ENCODE measurements at regions not wholly inside any gene's neighbourhood (a gene's known extent, or its start where the extent isn't known, plus 50 kb on each side); places are given as distances from the start of the nearest gene placed in this dataset.

- no peaks in the 10 kb centered on the region for H3K27me3 ChIP-seq
- no peaks in the 10 kb centered on the region for H3K36me3 ChIP-seq
- no peak overlapping the region for H3K4me3 ChIP-seq
- H3K4me1 ChIP-seq, result no peaks in the 10 kb centered on the region
- TF ChIP-seq EP300 (IDR thresholded peaks at IDR 0.05) (no peak), POLR2A (IDR thresholded peaks at IDR 0.05) (no peak), CTCF (IDR thresholded peaks at IDR 0.05) (no peak)
- DNase-seq (ENCODE audit: low spot score in 2 of 2), result no peak
- no peaks in the 10 kb centered on the region for H3K9me3 ChIP-seq
- H3K27ac ChIP-seq, result no peak overlapping the region
- 49 to 70% methylated on average over 8 of the region's 8 CpGs for WGBS, 2 donors
Measured at GRCh38 chr3:127404221-127405009, 116.6 kb upstream of the PRR20G start.

- H3K4me3 ChIP-seq, result no peak overlapping the region
- H3K36me3 ChIP-seq, result no peaks in the 10 kb centered on the region
- WGBS, 2 donors, result 90 to 94% methylated on average over 2 of the region's 2 CpGs
- H3K27ac ChIP-seq, result no peak overlapping the region
- H3K4me1 ChIP-seq, result no peaks in the 10 kb centered on the region
- TF ChIP-seq POLR2A (IDR thresholded peaks at IDR 0.05), result no peak
- no peak for TF ChIP-seq CTCF (IDR thresholded peaks at IDR 0.05)
- TF ChIP-seq EP300 (IDR thresholded peaks at IDR 0.05), result no peak
- DNase-seq (ENCODE audit: low spot score in 2 of 2), result no peak
- no peaks in the 10 kb centered on the region for H3K27me3 ChIP-seq
- no peaks in the 10 kb centered on the region for H3K9me3 ChIP-seq
Measured at GRCh38 chr3:127403795-127404194, 115.9 kb upstream of the PRR20G start.

- no peaks in the 10 kb centered on the region for H3K36me3 ChIP-seq
- no peaks in the 10 kb centered on the region for H3K4me1 ChIP-seq
- H3K9me3 ChIP-seq, result no peaks in the 10 kb centered on the region
- no peak for DNase-seq (ENCODE audit: low spot score in 2 of 2)
- H3K27me3 ChIP-seq, result no peaks in the 10 kb centered on the region
- H3K27ac ChIP-seq, result no peak overlapping the region
- TF ChIP-seq EP300 (IDR thresholded peaks at IDR 0.05) (no peak), CTCF (IDR thresholded peaks at IDR 0.05) (no peak), POLR2A (IDR thresholded peaks at IDR 0.05) (no peak)
- H3K4me3 ChIP-seq, result no peak overlapping the region
Measured at GRCh38 chr3:127399154-127399553, 111.3 kb upstream of the PRR20G start.

GRCh38 chr3:127396473-127396872 is 108.6 kb upstream of the PRR20G start:
- H3K9me3 ChIP-seq, result no peaks in the 10 kb centered on the region
- peaks cover 0 to 10% of the 10 kb centered on the region in 2 donors for H3K27me3 ChIP-seq
- no peak overlapping the region for H3K27ac ChIP-seq
- no peaks in the 10 kb centered on the region for H3K4me1 ChIP-seq
- TF ChIP-seq EP300 (IDR thresholded peaks at IDR 0.05) (no peak), POLR2A (IDR thresholded peaks at IDR 0.05) (no peak), CTCF (IDR thresholded peaks at IDR 0.05) (no peak)
- 17 to 18% methylated on average over 8 of the region's 8 CpGs for WGBS, 2 donors
- H3K36me3 ChIP-seq, result no peaks in the 10 kb centered on the region
- H3K4me3 ChIP-seq, result no peak overlapping the region
- DNase-seq (ENCODE audit: low spot score in 2 of 2), result no peak

GRCh38 chr3:127395663-127396355 is 108.0 kb upstream of the PRR20G start:
- no peaks in the 10 kb centered on the region for H3K9me3 ChIP-seq
- peaks cover 0 to 12% of the 10 kb centered on the region in 2 donors for H3K27me3 ChIP-seq
- H3K4me3 ChIP-seq, result no peak overlapping the region
- no peak overlapping the region for H3K27ac ChIP-seq
- H3K4me1 ChIP-seq, result no peaks in the 10 kb centered on the region
- no peak for DNase-seq (ENCODE audit: low spot score in 2 of 2)
- TF ChIP-seq CTCF (IDR thresholded peaks at IDR 0.05), result no peak
- no peak for TF ChIP-seq POLR2A (IDR thresholded peaks at IDR 0.05)
- TF ChIP-seq EP300 (IDR thresholded peaks at IDR 0.05), result no peak
- no peaks in the 10 kb centered on the region for H3K36me3 ChIP-seq
- WGBS, 2 donors, result 61 to 63% methylated on average over 8 to 9 of the region's 9 CpGs
